ENCODE measurements at regions not wholly inside any gene's neighbourhood (a gene's known extent, or its start where the extent isn't known, plus 50 kb on each side); places are given as distances from the start of the nearest gene placed in this dataset.
A peak's percentile ranks its signal among the peaks of the same experiment; 100 is the strongest.

- no peak for DNase-seq (ENCODE audit: low read depth in 2 of 2)
Measured at GRCh38 chr13:79723519-79724024, 242.6 kb downstream of the NDFIP2 start.

DNA sequence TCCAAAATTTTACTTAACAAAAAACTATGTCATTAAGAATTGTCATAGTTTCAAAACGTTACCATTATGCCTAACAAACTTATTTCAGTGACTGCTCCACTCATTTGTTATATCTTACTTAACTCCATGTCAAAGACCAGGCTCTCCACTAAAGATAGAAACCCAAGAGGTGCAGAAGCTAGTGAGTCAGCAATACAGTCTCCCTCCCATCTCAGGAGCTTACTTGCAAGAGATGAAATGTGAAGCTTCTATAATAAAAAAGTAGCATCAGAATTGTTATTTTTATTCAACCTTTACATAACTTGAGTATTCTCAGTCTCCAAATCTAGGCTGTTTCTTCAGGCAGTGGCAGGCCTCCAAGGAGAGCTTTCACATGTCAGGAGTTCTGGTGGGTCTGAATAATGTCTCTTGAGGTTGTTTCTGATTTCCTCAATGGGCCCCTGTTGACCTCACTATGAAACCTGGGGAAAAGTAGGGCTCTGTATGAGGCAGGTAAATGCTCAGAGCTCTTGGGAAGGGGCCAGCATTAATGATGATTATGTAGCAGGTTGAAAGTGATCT is 242.0 kb downstream of the NDFIP2 start:
- no peak for DNase-seq (ENCODE audit: low read depth in 2 of 2)

GRCh38 chr13:79716191-79716590 is 235.2 kb downstream of the NDFIP2 start:
- DNase-seq (ENCODE audit: low read depth in 2 of 2): no peak

- no peak for DNase-seq (ENCODE audit: low read depth in 2 of 2)
Measured at GRCh38 chr13:79711631-79712030, 230.7 kb downstream of the NDFIP2 start.

DNA sequence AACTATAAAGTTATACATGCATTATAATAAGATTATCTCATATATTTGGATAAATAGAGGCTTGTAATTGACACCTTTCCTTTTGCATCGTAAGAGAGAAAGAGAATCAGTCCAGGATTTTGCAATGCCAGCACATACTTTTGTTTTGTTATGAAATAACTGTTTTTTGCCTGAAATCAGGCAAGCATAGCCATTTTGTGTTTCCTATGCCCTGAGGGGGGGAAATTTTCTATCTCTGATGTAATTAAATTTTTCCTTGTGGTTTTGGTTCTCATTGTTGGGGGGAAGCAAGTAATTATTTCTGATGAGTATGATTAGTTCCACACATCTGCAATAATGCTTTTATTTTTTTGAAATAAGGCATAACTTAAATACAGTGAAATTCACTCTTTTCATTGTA is 229.4 kb downstream of the NDFIP2 start:
- no peak for DNase-seq (ENCODE audit: low read depth in 2 of 2)

DNA sequence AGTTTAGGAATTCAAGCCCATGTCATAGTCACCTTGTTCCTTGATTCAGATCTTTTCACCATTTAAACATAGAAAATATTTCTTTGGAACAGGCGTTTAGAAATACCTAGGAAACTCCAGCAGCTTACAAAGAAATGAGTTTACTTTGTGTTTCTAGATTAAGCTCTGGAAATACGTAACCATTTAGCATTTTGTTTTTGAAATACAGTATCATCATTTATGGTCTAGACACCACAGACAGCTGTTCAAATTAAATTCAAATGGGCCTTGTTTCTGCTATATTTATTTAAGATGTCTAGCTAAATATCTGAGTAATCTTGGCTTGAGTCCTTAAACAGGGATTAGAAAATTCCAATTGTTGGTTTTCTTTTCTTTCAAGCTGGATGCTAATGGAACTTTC is 228.5 kb downstream of the NDFIP2 start:
- DNase-seq (ENCODE audit: low read depth in 2 of 2): no peak

- no peak for DNase-seq (ENCODE audit: low read depth in 2 of 2)
Measured at GRCh38 chr13:79703772-79704171, 222.8 kb downstream of the NDFIP2 start.

GRCh38 chr13:79695754-79696153 is 214.8 kb downstream of the NDFIP2 start:
- no peak for DNase-seq (ENCODE audit: low read depth in 2 of 2)

DNA sequence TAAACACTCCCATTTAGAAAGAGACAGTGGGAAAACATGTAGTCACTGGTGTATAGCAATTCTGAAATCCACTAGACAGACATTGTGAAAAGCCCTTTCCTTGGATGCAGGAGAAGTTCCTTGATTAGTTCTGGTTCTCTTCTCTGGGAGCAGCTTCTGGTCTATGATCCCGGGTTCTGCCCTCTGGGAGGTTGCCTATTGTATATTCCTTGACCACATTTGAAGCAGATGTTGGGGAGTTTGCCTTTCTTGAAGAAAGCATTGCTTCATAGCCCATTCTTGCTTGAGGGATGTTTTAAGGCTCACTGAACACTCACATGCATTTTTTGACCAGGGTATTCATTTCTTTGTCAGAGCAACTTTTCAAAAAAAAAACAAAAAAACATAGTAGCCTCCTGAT is 211.9 kb downstream of the NDFIP2 start:
- no peak for DNase-seq (ENCODE audit: low read depth in 2 of 2)

DNA sequence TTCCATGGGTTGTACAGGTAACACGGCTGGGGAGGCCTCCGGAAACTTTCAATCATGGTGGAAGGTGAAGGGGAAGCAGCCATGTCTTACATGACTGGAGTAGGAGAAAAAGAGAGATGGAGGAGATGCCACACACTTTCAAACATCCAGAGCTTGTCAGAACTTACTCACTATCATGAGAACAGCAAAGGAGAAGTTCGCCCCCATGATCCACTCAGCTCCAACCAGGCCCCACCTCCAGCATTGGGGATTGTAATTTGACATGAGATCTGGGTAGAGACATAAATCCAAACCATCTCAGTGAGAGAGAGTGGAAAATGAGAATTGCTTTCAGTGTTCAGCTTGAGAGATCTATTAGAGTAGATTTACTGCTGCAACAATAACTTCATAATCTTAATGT is 210.9 kb downstream of the NDFIP2 start:
- DNase-seq (ENCODE audit: low read depth in 2 of 2): no peak

DNA sequence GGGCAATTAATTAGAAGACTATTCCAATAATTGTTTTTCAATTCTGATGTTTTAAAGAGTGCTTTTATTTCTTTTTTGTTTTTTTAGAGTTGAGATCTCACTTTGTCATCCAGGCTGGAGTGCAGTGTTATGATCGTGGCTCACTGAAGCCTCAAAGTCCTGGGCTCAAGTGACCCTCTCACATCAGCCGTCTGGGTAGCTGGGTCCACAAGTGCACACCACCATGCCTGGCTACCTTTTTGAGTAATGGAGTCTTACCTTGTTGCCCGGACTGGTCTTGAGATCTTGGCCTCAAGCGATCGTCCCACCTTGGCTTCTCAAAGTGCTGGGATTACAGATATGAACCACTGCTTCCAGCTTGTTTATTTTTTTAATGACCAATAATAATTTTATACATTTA is 207.8 kb downstream of the NDFIP2 start:
- no peak for DNase-seq (ENCODE audit: low read depth in 2 of 2)

DNA sequence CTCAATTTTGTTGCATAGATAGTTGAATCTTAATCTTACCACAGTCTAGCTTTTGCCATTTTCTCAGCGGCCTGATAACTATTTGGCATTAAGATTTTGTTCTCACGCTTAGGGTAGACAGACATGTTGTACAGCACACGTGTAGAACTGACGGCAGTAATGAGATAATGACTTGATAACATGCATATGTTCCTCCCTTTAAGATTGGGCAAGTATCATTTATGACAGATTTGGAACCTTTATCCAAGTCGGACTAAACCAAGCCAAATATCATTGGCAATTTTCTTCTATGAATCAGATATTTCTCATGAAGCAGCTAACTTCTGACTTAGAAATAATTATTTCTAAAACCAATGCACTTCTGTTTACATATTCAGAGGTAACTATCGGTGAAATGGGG is 205.5 kb downstream of the NDFIP2 start:
- DNase-seq (ENCODE audit: low read depth in 2 of 2): no peak

- DNase-seq (ENCODE audit: low read depth in 2 of 2): no peak
Measured at GRCh38 chr13:79684371-79684770, 203.4 kb downstream of the NDFIP2 start.

GRCh38 chr13:79682164-79682563 is 201.2 kb downstream of the NDFIP2 start:
- DNase-seq (ENCODE audit: low read depth in 2 of 2): no peak

DNA sequence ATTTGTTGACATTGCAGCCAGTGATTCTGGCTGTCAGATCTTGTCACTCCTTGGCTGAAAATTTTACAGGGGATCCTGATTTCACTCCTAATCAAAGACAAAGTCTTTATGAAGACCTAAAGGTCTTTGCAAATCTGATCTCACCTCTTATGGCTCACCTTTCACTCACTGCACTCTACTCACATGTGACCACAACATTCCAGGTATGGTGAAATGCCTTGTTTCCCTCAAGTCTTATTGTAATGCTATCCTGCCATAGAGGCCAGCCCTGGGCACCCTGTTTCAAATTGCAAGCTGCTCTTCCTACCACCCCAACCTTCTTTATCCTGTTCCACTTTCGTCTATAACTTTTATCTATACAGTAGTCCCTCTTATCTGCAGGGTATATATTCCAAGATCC is 200.1 kb downstream of the NDFIP2 start:
- DNase-seq (ENCODE audit: low read depth in 2 of 2): no peak

- no peak for DNase-seq (ENCODE audit: low read depth in 2 of 2)
Measured at GRCh38 chr13:79680485-79680884, 199.5 kb downstream of the NDFIP2 start.

- peak; percentile 25 to 46 for DNase-seq (ENCODE audit: low read depth in 2 of 2)
Measured at GRCh38 chr13:79679334-79679733, 198.4 kb downstream of the NDFIP2 start.

DNA sequence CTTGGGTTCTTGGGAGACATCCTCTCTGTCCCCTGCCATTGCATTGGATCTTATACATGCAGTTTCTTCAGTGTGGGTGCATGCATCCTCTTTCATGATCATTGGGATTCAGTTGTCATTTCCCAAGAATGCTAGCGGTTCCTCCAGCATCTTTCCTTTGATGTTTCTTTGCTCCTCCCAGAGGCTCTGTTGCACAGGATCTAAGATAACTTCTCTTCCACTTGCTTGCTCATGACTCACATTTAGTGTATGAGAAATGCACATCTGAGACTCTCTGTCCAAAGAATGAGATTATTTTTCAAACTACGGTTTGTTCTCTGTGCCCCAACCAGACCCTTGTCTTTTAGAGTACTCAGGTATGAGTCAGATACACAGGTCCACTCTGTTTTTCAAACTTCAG is 197.1 kb downstream of the NDFIP2 start:
- DNase-seq (ENCODE audit: low read depth in 2 of 2): no peak

- DNase-seq (ENCODE audit: low read depth in 2 of 2): no peak
Measured at GRCh38 chr13:79675931-79676660, 195.1 kb downstream of the NDFIP2 start.

DNA sequence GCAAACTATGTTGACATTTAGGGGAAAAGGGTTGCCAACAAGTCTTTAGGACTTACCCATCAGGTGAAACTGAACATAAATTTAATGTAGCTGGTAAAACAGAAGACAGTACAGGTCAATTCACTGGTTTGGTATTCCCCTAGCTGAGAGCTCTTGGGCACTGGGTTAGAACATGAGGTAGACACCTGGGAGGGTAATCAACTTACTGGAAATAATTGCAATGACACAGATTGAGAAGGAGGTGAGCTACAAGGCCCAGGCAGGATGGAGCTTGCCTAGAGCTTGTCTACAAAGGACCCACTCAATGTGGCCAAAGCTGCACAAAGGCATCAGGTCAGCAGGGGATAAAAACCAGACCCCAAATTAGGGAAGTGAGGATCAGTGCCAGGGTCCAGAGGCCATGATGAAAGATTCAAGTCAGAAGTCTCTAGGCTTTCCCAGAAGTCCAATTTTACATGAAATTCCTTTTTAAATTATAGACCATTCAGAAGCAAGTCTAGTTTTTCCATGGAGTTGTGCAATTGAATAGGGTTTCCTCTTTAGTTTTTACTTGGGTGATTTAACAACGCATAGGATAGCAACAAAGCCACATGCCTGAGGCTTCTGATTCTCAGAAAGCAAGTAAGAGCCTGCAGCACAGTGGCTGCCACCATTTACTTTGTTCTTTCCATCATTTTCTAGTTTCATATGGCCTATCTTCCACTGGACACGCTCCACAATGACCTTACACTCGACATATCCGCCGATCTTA is 194.0 kb downstream of the NDFIP2 start:
- no peak for DNase-seq (ENCODE audit: low read depth in 2 of 2)

GRCh38 chr13:79673993-79674377 is 193.0 kb downstream of the NDFIP2 start:
- DNase-seq (ENCODE audit: low read depth in 2 of 2): no peak

DNA sequence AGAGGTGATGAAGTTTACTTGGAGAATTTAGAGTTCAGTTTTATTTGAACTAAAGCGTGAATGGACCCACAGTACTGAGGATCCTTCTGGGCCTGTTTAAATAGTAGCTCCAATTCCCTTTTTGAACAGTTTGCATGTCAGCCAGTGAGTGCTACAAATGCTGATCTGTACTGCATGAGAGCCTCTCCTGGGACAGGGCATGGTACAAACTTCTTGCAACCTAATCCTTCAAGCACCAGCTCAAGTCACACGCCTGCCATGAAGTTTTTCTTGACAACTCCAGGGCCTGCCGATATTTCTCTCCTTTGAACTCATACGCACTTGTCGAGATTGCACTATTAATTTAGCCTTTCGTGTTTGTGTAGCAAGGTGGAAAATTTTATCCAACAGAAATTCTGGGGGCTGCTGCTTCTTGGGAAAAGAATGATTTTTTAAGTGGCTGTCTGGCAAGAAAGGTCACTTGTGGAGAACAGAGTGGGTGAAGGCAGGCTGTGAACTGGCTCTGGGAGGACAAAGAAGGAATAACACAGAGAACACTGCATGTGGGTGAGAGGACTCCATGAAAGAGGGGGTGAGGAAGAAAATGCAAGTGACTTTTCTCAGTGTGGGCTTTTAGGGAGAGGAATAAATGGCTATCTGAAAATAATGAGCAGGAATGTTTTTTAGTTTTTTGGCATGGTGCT is 192.5 kb downstream of the NDFIP2 start:
- DNase-seq (ENCODE audit: low read depth in 2 of 2): no peak
